ENCODE measurements at regions not wholly inside any gene's neighbourhood (a gene's known extent, or its start where the extent isn't known, plus 50 kb on each side); places are given as distances from the start of the nearest gene placed in this dataset.

DNA sequence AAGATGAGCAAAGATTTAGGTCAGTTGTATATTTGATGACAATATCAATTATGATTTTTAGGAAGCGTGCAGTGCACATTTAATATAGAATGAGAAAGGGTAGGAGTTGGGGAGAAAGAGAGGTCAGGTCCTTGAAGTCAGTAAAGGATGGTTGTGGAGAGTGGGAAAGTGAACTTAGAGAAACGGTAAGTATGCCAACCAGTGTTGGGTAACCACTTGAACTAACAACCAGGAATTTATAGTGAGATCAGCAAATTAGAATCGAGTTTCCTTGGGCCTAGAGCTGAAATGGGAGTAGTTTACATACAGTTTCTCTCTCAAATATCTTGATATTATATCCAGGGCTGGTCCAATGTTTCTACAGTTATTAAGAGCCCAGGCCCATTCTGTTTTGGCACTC, 188.5 kb upstream of the RBMS3 start:
- no peaks in the 10 kb centered on the region for H3F3A ChIP-seq (ENCODE audit: low read depth)
- H3K4me1 ChIP-seq: no peaks in the 10 kb centered on the region

DNA sequence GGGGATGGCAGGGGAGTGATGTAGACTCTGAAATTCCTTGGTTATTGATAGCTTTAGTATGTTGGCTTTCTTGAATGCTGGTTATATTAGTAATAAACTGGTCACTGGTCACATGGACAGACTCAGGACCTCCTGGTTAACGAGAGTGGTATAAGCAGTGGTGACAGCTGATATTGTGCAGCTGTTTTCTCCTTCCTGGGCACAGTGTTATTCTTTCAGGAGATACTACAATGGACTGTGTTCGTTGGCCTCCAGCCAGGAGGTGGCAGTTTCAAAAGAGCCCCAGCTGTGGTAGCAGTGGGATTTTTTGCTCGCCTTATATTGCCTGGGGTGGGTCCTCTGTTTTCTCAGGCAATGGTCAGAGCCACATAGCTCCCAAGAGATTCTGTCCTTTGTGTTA, 181.6 kb upstream of the RBMS3 start:
- Mint-ChIP-seq H3K4me3 (no peak overlapping the region), H3K9me3 (peaks cover 10% of the 10 kb centered on the region), H3K36me3 (no peaks in the 10 kb centered on the region), H3K4me1 (peaks cover 9% of the 10 kb centered on the region), H3K27me3 (ENCODE audit: insufficient read depth, low read depth) (peaks cover 2% of the 10 kb centered on the region), H3K27ac (no peak overlapping the region)
- TF ChIP-seq, protein P1, sequence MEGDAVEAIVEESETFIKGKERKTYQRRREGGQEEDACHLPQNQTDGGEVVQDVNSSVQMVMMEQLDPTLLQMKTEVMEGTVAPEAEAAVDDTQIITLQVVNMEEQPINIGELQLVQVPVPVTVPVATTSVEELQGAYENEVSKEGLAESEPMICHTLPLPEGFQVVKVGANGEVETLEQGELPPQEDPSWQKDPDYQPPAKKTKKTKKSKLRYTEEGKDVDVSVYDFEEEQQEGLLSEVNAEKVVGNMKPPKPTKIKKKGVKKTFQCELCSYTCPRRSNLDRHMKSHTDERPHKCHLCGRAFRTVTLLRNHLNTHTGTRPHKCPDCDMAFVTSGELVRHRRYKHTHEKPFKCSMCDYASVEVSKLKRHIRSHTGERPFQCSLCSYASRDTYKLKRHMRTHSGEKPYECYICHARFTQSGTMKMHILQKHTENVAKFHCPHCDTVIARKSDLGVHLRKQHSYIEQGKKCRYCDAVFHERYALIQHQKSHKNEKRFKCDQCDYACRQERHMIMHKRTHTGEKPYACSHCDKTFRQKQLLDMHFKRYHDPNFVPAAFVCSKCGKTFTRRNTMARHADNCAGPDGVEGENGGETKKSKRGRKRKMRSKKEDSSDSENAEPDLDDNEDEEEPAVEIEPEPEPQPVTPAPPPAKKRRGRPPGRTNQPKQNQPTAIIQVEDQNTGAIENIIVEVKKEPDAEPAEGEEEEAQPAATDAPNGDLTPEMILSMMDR (IDR thresholded peaks at IDR 0.05): no peak
- no peak for TF ChIP-seq EZH2phosphoT487 (IDR thresholded peaks at IDR 0.05)
- TF ChIP-seq EZH2 (IDR thresholded peaks at IDR 0.05): no peak
- Histone ChIP-seq H3F3A (ENCODE audit: low read depth) (no peaks in the 10 kb centered on the region), H3K4me1 (no peaks in the 10 kb centered on the region), H3K79me2 (ENCODE audit: low read depth) (no peaks in the 10 kb centered on the region), H3K9me3 (ENCODE audit: low read depth) (no peaks in the 10 kb centered on the region), H3K27ac (no peak overlapping the region), H2AFZ (replicated peaks) (no peak overlapping the region), H3K36me3 (no peaks in the 10 kb centered on the region), H3K4me2 (no peak overlapping the region), H3K4me3 (no peak overlapping the region), H3K27me3 (no peaks in the 10 kb centered on the region), H3K9ac (no peak overlapping the region), H4K20me1 (ENCODE audit: low read depth) (no peaks in the 10 kb centered on the region)
- DNase-seq (ENCODE audit: low spot score): no peak

More for the DNA sequence above, 188.5 kb upstream of the RBMS3 start:
- TF ChIP-seq EZH2phosphoT487 (IDR thresholded peaks at IDR 0.05) (no peak), EZH2 (IDR thresholded peaks at IDR 0.05) (no peak)
- TF ChIP-seq, protein P1 (IDR thresholded peaks at IDR 0.05): no peak
- no peak overlapping the region for H3K4me3 ChIP-seq
- H3K36me3 Mint-ChIP-seq: no peaks in the 10 kb centered on the region
- no peaks in the 10 kb centered on the region for H3K79me2 ChIP-seq (ENCODE audit: low read depth)
- H3K4me1 Mint-ChIP-seq: no peaks in the 10 kb centered on the region
- no peaks in the 10 kb centered on the region for H3K27me3 ChIP-seq
- H3K27ac ChIP-seq: no peak overlapping the region
- H3K27me3 Mint-ChIP-seq (ENCODE audit: insufficient read depth, low read depth): no peaks in the 10 kb centered on the region
- no peak overlapping the region for H3K27ac Mint-ChIP-seq
- no peak overlapping the region for H3K4me3 Mint-ChIP-seq
- peaks cover 14% of the 10 kb centered on the region for H3K9me3 Mint-ChIP-seq
- H3K4me2 ChIP-seq: no peak overlapping the region
- no peak for DNase-seq (ENCODE audit: low spot score)
- no peak overlapping the region for H2AFZ ChIP-seq (replicated peaks)
- H4K20me1 ChIP-seq (ENCODE audit: low read depth): no peaks in the 10 kb centered on the region
- H3K9me3 ChIP-seq (ENCODE audit: low read depth): no peaks in the 10 kb centered on the region
- H3K9ac ChIP-seq: no peak overlapping the region
- no peaks in the 10 kb centered on the region for H3K36me3 ChIP-seq

DNA sequence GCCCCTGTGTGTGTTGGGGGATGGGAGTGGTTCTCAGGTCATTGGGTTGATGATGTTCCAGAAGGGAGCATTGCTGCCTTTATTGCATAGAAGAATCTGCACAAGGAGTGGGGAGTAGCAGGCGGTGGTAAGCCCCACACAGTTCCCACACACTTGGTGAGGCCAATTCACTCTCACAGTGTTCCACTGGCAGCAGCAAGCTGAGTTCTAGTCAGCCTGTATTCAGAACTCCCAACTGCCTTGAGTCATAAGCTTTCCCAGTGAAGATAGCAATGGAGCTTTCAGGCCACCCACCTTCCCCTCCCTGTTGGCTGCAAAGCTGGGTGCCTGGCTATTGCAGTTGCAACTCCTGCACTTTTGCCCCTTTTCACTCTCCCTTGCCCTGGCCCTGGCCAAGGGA, 181.1 kb upstream of the RBMS3 start:
- no peak overlapping the region for H3K9ac ChIP-seq
- Mint-ChIP-seq H3K36me3 (no peaks in the 10 kb centered on the region), H3K27ac (no peak overlapping the region), H3K4me3 (no peak overlapping the region), H3K27me3 (ENCODE audit: insufficient read depth, low read depth) (peaks cover 2% of the 10 kb centered on the region), H3K4me1 (peaks cover 9% of the 10 kb centered on the region), H3K9me3 (peaks cover 10% of the 10 kb centered on the region)
- H3F3A ChIP-seq (ENCODE audit: low read depth): no peaks in the 10 kb centered on the region
- no peak for TF ChIP-seq EZH2phosphoT487 (IDR thresholded peaks at IDR 0.05)
- no peak for TF ChIP-seq EZH2 (IDR thresholded peaks at IDR 0.05)
- TF ChIP-seq, protein P1 (IDR thresholded peaks at IDR 0.05): no peak
- H2AFZ ChIP-seq (replicated peaks): no peak overlapping the region
- H3K36me3 ChIP-seq: no peaks in the 10 kb centered on the region
- H3K4me2 ChIP-seq: no peak overlapping the region
- H4K20me1 ChIP-seq (ENCODE audit: low read depth): no peaks in the 10 kb centered on the region
- no peak overlapping the region for H3K4me3 ChIP-seq
- no peaks in the 10 kb centered on the region for H3K4me1 ChIP-seq
- H3K79me2 ChIP-seq (ENCODE audit: low read depth): no peaks in the 10 kb centered on the region
- no peak overlapping the region for H3K27ac ChIP-seq
- no peak for DNase-seq (ENCODE audit: low spot score)
- H3K27me3 ChIP-seq: no peaks in the 10 kb centered on the region
- H3K9me3 ChIP-seq (ENCODE audit: low read depth): no peaks in the 10 kb centered on the region
